Stimulated activated naive B cell treated with anti-CD40 and anti-IgM and Interleukin-4, amounts not matched to agents 10 μg/mL and 1 μg/mL and 100 μg/mL, for 72 hours (primary cell): ENCODE measurements at regions not wholly inside any gene's neighbourhood (a gene's known extent, or its start where the extent isn't known, plus 50 kb on each side); places are given as distances from the start of the nearest gene placed in this dataset.

Experiments used
- ATAC-seq, 2 donors: fragments of 150-1000 bp; cut with Tn5 transposase; replicated peaks; 2 replicates each; pipeline ENCODE4 v1.10.0; 2021; ENCODE audit warnings: moderate library complexity in 1 of 2
- DNase-seq: peaks from one replicate; pipeline ENCODE4 v3.0.0; 2021
- H3K27ac Mint-ChIP-seq: one replicate; pipeline ENCODE4 v1.8.0; 2022; ENCODE audit warnings: mild to moderate bottlenecking, mixed read lengths
- H3K27me3 Mint-ChIP-seq, 2 donors: one replicate each; pipeline ENCODE4 v1.8.0; 2022; ENCODE audit warnings: mixed read lengths in 2 of 2
- H3K36me3 Mint-ChIP-seq, 2 donors: one replicate each; pipeline ENCODE4 v1.8.0; 2022; ENCODE audit warnings: mixed read lengths in 2 of 2, mild to moderate bottlenecking in 1 of 2
- H3K4me1 Mint-ChIP-seq, 2 donors: one replicate each; pipeline ENCODE4 v1.8.0; 2022; ENCODE audit warnings: mixed read lengths in 2 of 2, mild to moderate bottlenecking in 1 of 2
- H3K4me3 Mint-ChIP-seq, 2 donors: one replicate each; pipeline ENCODE4 v1.8.0; 2022; ENCODE audit warnings: mild to moderate bottlenecking in 2 of 2, mixed read lengths in 2 of 2, moderate library complexity in 1 of 2
- H3K9me3 Mint-ChIP-seq, 2 donors: one replicate each; pipeline ENCODE4 v1.8.0; 2022; ENCODE audit warnings: mixed read lengths in 2 of 2, mild to moderate bottlenecking in 1 of 2

- no peaks in the 10 kb centered on the region for H3K36me3 Mint-ChIP-seq
Observed at GRCh38 chr7:114102996-114103395, 184.2 kb upstream of the PPP1R3A start.

GRCh38 chr7:114102131-114102530 lies 183.3 kb upstream of the PPP1R3A start:
- Mint-ChIP-seq H3K27me3 (peaks cover 14% of the 10 kb centered on the region in 2 donors), H3K4me3 (no peak overlapping the region), H3K4me1 (no peaks in the 10 kb centered on the region), H3K27ac (no peak overlapping the region), H3K9me3 (peaks cover 0 to 3% of the 10 kb centered on the region in 2 donors), H3K36me3 (no peaks in the 10 kb centered on the region)
- no peak for ATAC-seq
- no peak for DNase-seq

More at GRCh38 chr7:114102996-114103395, 184.2 kb upstream of the PPP1R3A start:
- Mint-ChIP-seq H3K27me3 (peaks cover 5% of the 10 kb centered on the region in 2 donors), H3K9me3 (peaks cover 0 to 2% of the 10 kb centered on the region in 2 donors), H3K4me1 (no peaks in the 10 kb centered on the region), H3K4me3 (no peak overlapping the region), H3K27ac (no peak overlapping the region)
- DNase-seq (no peak), ATAC-seq (no peak)

DNA sequence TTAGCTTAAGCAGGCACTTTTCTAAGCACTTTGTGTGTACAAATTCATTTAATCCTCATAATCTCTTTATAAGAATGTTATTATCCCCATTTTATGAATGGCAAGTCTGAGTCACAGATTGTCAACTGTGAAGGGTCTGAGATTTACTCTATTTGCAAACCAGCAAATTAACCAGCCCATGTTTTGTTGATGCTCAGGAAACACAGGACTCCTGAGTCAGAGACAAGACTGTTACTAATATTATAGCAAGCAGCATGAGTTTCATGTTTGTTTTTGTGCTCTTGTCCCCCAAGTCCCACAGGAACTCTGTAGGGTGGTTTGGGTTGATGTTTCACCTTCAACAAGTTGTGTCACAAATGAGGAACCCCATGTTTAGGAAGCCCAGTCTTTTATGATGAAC lies 182.0 kb upstream of the PPP1R3A start:
- Mint-ChIP-seq H3K27ac (no peak overlapping the region), H3K27me3 (peaks cover 15 to 18% of the 10 kb centered on the region in 2 donors), H3K4me3 (no peak overlapping the region), H3K4me1 (no peaks in the 10 kb centered on the region), H3K36me3 (no peaks in the 10 kb centered on the region), H3K9me3 (peaks cover 0 to 3% of the 10 kb centered on the region in 2 donors)
- no peak for DNase-seq
- no peak for ATAC-seq

- no peaks in the 10 kb centered on the region for H3K36me3 Mint-ChIP-seq
Observed at GRCh38 chr7:114099337-114099736, 180.5 kb upstream of the PPP1R3A start.

DNA sequence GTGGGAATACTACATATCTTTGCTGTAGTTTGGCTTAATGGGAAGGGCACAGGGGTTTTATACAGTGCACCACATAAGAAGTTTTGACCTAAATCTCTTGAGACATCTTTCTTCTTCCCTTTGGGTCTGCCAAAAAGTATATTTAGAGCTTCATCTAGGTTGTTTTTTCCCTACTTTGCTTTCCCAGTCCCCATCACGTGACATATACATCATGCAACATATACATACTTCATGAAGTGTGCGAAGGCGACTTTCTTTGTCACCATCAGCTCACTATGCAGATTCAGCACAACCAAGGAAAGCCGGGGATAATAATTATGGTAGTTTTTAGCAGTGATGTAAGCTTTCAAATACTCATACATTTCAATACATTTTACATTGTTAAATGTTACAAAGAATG lies 177.1 kb upstream of the PPP1R3A start:
- no peak for DNase-seq
- Mint-ChIP-seq H3K27me3 (peaks cover 29 to 43% of the 10 kb centered on the region in 2 donors), H3K36me3 (no peaks in the 10 kb centered on the region), H3K27ac (no peak overlapping the region), H3K4me1 (no peaks in the 10 kb centered on the region), H3K4me3 (no peak overlapping the region), H3K9me3 (peaks cover 0 to 3% of the 10 kb centered on the region in 2 donors)
- ATAC-seq, result no peak

More at GRCh38 chr7:114099337-114099736, 180.5 kb upstream of the PPP1R3A start:
- Mint-ChIP-seq H3K27me3 (peaks cover 22 to 23% of the 10 kb centered on the region in 2 donors), H3K4me3 (no peak overlapping the region), H3K4me1 (no peaks in the 10 kb centered on the region), H3K27ac (no peak overlapping the region), H3K9me3 (peaks cover 0 to 3% of the 10 kb centered on the region in 2 donors)
- ATAC-seq, result no peak
- no peak for DNase-seq

DNA sequence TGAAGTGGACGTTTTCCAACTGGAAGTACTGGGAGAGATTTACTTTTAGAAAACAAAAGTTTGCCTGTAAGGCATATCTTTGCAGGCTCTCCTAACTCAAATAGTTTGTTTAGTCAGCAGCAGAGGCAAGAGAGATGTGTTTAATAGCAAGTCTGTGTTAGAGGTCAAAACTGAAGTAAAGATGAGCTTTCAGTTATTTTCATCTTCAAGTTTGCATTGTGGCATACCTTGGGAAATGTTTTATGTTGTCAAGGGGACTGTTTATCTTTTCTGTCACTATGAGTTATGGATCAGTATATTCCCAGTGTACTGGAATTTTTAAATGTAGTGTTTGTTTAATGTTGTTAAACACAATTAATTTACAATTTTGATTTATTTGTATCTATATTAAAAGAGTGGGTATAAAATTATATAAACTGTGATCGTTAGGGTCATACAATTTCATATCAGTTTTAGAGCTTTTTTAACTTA lies 169.7 kb upstream of the PPP1R3A start:
- Mint-ChIP-seq H3K36me3 (no peaks in the 10 kb centered on the region), H3K9me3 (no peaks in the 10 kb centered on the region), H3K4me1 (peaks cover 31 to 38% of the 10 kb centered on the region in 2 donors), H3K4me3 (no peak overlapping the region), H3K27ac (no peak overlapping the region), H3K27me3 (peaks cover 54 to 64% of the 10 kb centered on the region in 2 donors)
- ATAC-seq (no peak), DNase-seq (no peak)

GRCh38 chr7:114087653-114088469 lies 169.1 kb upstream of the PPP1R3A start:
- peak overlapping the region; percentile 5 to 56 for H3K4me3 Mint-ChIP-seq
- H3K36me3 Mint-ChIP-seq, result no peaks in the 10 kb centered on the region
- ATAC-seq (no peak), DNase-seq (no peak)
- no peaks in the 10 kb centered on the region for H3K9me3 Mint-ChIP-seq
- peaks cover 51 to 67% of the 10 kb centered on the region in 2 donors for H3K27me3 Mint-ChIP-seq
- H3K27ac Mint-ChIP-seq, result no peak overlapping the region
- peaks cover 34 to 44% of the 10 kb centered on the region in 2 donors for H3K4me1 Mint-ChIP-seq

DNA sequence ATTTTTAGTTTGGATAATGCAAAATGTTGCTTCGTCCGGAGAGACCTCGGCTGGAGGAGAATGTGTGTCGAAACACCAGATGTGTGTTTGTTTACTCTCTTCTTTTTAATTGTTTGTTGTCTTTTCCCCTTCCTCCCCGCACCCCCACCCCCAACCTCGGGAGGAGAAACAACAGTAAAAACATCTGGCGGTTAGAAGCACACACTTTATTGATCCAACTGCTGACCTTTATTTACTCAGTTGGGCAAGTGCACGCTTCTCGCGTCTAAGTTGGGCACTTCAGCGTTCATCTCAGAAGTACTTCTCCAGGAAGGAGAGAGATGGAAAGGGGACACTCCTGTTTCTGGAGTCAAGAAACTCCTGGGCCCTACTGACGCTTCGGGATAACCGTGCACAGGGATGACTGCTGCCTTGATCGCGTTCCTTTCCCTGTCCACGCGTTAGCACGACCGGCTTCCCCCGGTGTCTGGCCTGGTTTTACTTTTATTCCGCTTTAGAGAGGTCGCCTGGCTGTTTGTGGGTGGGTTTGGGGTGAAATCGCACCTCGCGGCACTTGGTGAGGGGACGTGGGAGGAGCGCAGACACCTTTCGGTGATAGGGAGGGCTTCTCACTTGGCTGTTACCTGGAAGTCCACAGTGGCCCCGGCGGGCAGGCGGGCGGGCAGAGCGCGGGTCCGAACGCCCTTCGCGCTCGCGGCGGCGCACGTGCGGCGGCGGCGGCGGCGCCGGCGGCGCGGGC lies 168.3 kb upstream of the PPP1R3A start:
- Mint-ChIP-seq H3K36me3 (no peaks in the 10 kb centered on the region), H3K4me1 (peaks cover 34 to 48% of the 10 kb centered on the region in 2 donors), H3K27ac (peak overlapping the region; percentile 37), H3K27me3 (peaks cover 47 to 67% of the 10 kb centered on the region in 2 donors), H3K4me3 (peak overlapping the region; percentile 83 to 86), H3K9me3 (no peaks in the 10 kb centered on the region)
- DNase-seq, result no peak
- no peak for ATAC-seq

DNA sequence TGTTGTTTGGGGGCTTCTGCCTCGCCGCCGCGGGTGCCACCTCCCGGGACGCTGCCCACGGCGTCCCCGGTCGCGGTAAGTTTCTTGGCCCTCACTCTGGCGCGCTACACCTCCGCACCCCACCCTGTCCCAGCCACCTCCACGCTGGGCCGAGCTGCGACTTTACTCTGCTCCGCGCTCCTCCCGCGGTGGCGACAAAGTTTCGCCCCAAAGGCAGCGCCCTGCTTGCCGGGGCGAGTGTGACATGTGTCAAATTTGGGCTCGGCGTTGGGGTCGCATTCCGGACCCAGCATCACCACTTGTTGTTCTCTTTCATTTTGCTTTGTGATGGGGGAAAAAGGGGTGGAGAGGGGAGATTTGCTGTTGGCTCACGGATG lies 167.7 kb upstream of the PPP1R3A start:
- H3K27me3 Mint-ChIP-seq, result peaks cover 50 to 72% of the 10 kb centered on the region in 2 donors
- H3K4me3 Mint-ChIP-seq, result peak overlapping the region; percentile 83 to 86
- H3K27ac Mint-ChIP-seq, result peak overlapping the region; percentile 67
- ATAC-seq, result peak in 1 of 2 donors; percentile 31
- DNase-seq, result no peak
- H3K4me1 Mint-ChIP-seq, result peaks cover 34 to 48% of the 10 kb centered on the region in 2 donors
- H3K9me3 Mint-ChIP-seq, result no peaks in the 10 kb centered on the region
- no peaks in the 10 kb centered on the region for H3K36me3 Mint-ChIP-seq

- DNase-seq (no peak), ATAC-seq (peak; percentile 35 to 59)
- Mint-ChIP-seq H3K27me3 (peaks cover 53 to 72% of the 10 kb centered on the region in 2 donors), H3K36me3 (no peaks in the 10 kb centered on the region), H3K27ac (peak overlapping the region; percentile 91), H3K4me1 (peaks cover 34 to 48% of the 10 kb centered on the region in 2 donors), H3K4me3 (peak overlapping the region; percentile 83 to 94), H3K9me3 (no peaks in the 10 kb centered on the region)
Observed at GRCh38 chr7:114085592-114086501, 167.0 kb upstream of the PPP1R3A start.

GRCh38 chr7:114085313-114085591 lies 166.4 kb upstream of the PPP1R3A start:
- Mint-ChIP-seq H3K36me3 (no peaks in the 10 kb centered on the region), H3K4me3 (peak overlapping the region; percentile 83 to 94), H3K4me1 (peaks cover 34 to 48% of the 10 kb centered on the region in 2 donors), H3K9me3 (no peaks in the 10 kb centered on the region), H3K27me3 (peaks cover 53 to 77% of the 10 kb centered on the region in 2 donors), H3K27ac (peak overlapping the region; percentile 91)
- DNase-seq (no peak), ATAC-seq (peak; percentile 17 to 22)

DNA sequence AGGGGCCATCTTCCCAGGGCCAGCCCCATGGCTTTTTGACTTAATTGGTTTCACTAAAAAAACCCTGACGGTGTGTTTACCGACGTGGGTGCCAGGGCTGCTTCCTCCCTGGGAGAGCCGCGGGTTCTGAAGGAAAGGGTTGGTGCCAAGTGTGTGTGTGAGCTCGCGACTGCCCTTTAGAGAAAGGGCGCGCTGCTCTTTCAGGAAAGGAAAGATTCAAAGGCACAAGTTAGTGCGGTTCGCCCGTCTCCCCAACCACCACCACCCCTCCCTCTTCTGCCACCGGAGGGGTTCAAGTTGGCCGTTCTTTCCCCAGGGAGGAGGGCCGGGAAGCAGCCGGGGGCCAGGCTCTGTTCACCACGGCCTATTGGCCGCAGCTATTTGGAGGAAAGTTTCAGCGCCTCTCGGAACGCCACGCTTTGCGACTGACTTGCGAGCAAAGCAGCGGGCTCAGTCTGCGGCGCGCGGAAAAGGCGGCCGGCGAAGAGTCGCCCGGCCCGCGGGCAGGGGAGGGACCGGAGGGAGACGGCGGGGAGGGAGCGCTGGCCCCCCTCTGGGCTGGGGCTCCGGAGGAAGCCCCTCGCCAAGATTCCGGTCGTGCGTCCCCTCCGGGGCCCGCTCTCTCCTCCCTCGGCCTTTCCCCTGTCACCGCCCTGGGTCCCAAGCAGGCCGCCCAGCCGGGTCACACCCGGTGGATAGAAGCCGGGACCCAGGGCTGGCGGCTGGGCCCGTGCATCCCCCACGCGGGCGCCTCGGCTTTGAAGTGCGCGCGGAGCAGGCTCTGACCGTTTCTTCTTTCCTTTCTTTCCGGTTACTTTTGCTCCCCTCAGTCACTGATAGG lies 165.9 kb upstream of the PPP1R3A start:
- Mint-ChIP-seq H3K4me3 (peak overlapping the region; percentile 85 to 94), H3K9me3 (no peaks in the 10 kb centered on the region), H3K4me1 (peaks cover 34 to 48% of the 10 kb centered on the region in 2 donors), H3K36me3 (no peaks in the 10 kb centered on the region), H3K27me3 (peaks cover 57 to 82% of the 10 kb centered on the region in 2 donors), H3K27ac (peak overlapping the region; percentile 91)
- DNase-seq, result no peak
- peak; percentile 19 to 25 for ATAC-seq

DNA sequence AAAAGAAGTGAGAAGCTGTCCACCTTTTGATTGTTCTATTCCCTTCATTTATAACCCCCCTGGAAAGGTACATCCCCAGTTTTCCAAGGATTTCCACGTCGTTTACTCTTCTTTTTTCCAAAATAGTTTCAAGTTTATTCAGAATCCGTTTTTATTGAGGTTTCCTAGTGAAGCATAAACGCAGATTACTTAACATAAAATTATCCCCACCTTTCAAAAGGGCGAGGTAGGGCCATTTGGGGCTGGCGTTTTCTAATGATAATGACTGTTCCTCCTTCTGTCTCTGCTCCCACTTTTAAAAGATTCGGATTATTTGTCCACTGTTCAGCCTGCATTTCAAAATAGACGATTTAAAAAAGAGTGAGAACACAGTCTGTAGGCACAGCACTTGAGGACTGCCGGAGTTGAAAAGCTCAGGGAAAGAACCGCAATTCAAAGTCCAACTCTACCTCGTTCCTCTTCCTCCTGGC lies 165.2 kb upstream of the PPP1R3A start:
- H3K4me1 Mint-ChIP-seq, result peaks cover 34 to 48% of the 10 kb centered on the region in 2 donors
- peak in 1 of 2 donors; percentile 39 for ATAC-seq

More for the DNA sequence above, 165.2 kb upstream of the PPP1R3A start:
- Mint-ChIP-seq H3K27ac (peak overlapping the region; percentile 73), H3K9me3 (no peaks in the 10 kb centered on the region), H3K36me3 (no peaks in the 10 kb centered on the region), H3K27me3 (peaks cover 61 to 87% of the 10 kb centered on the region in 2 donors), H3K4me3 (peak overlapping the region; percentile 80 to 85)
- no peak for DNase-seq
